HG02623 (cell line): ENCODE measurements at regions not wholly inside any gene's neighbourhood (a gene's known extent, or its start where the extent isn't known, plus 50 kb on each side); places are given as distances from the start of the nearest gene placed in this dataset.
"Not testable (repeated sequence)": the region's sequence is repeated elsewhere in the genome, so short reads cannot be mapped to it uniquely, and the experiment has no call there.

Experiments
- ATAC-seq: cut with Tn5 transposase; IDR thresholded peaks from one replicate; pipeline ENCODE4 v1.9.1; 2021; ENCODE audit warnings: moderate library complexity; ENCODE audit not compliant: unreplicated experiment

GRCh38 chr9:104195142-104195541 is 101.0 kb downstream of the SMC2 start:
- not testable (repeated sequence) for ATAC-seq

- no peak for ATAC-seq
Measured at GRCh38 chr9:104200456-104200994, 106.4 kb downstream of the SMC2 start.

- no peak for ATAC-seq
Measured at GRCh38 chr9:104206766-104207165, 112.7 kb downstream of the SMC2 start.

- no peak for ATAC-seq
Measured at GRCh38 chr9:104209387-104209786, 115.3 kb downstream of the SMC2 start.

- no peak for ATAC-seq
Measured at GRCh38 chr9:104227108-104227507, 133.0 kb downstream of the SMC2 start.

- no peak for ATAC-seq
Measured at GRCh38 chr9:104232781-104233341, 138.8 kb downstream of the SMC2 start.

GRCh38 chr9:104233366-104233765 is 139.3 kb downstream of the SMC2 start:
- no peak for ATAC-seq

GRCh38 chr9:104234632-104235337 is 140.7 kb downstream of the SMC2 start:
- not testable (repeated sequence) for ATAC-seq

GRCh38 chr9:104235347-104236120 is 141.4 kb downstream of the SMC2 start:
- ATAC-seq: not testable (repeated sequence)

- ATAC-seq: no peak
Measured at GRCh38 chr9:104238668-104239067, 144.6 kb downstream of the SMC2 start.

GRCh38 chr9:104240890-104241289 is 146.8 kb downstream of the SMC2 start:
- ATAC-seq: no peak

GRCh38 chr9:104245925-104246324 is 151.8 kb downstream of the SMC2 start:
- ATAC-seq: no peak

GRCh38 chr9:104247899-104248460 is 153.9 kb downstream of the SMC2 start:
- ATAC-seq: no peak

- ATAC-seq: no peak
Measured at GRCh38 chr9:104256031-104256695, 162.1 kb downstream of the SMC2 start.

- no peak for ATAC-seq
Measured at GRCh38 chr9:104256696-104257062, 162.6 kb downstream of the SMC2 start.

- no peak for ATAC-seq
Measured at GRCh38 chr9:104258296-104259011, 164.3 kb downstream of the SMC2 start.

- ATAC-seq: no peak
Measured at GRCh38 chr9:104260004-104260403, 165.9 kb downstream of the SMC2 start.

- no peak for ATAC-seq
Measured at GRCh38 chr9:104263942-104264341, 169.8 kb downstream of the SMC2 start.

- ATAC-seq: no peak
Measured at GRCh38 chr9:104264431-104264830, 170.3 kb downstream of the SMC2 start.

- ATAC-seq: no peak
Measured at GRCh38 chr9:104269374-104269773, 175.3 kb downstream of the SMC2 start.
